Midbrain (tissue), 1 donor: ENCODE measurements at regions not wholly inside any gene's neighbourhood (a gene's known extent, or its start where the extent isn't known, plus 50 kb on each side); places are given as distances from the start of the nearest gene placed in this dataset.

ENCODE experiments used
- DNase-seq: peaks from one replicate; lab custom pipeline; 2025; lab: John Stamatoyannopoulos, UW

GRCh38 chr3:21801631-21802030 lies 50.6 kb upstream of the ZNF385D start:
- no peak for DNase-seq

- no peak for DNase-seq
Observed at GRCh38 chr3:21803604-21804003, 52.6 kb upstream of the ZNF385D start.

- DNase-seq: no peak
Observed at GRCh38 chr3:21804330-21804729, 53.3 kb upstream of the ZNF385D start.

- DNase-seq: no peak
Observed at GRCh38 chr3:21806733-21807132, 55.7 kb upstream of the ZNF385D start.

GRCh38 chr3:21825684-21826083 lies 74.7 kb upstream of the ZNF385D start:
- DNase-seq: no peak

GRCh38 chr3:21826416-21826815 lies 75.4 kb upstream of the ZNF385D start:
- DNase-seq: no peak

GRCh38 chr3:21830541-21830940 lies 79.5 kb upstream of the ZNF385D start:
- DNase-seq: no peak

- no peak for DNase-seq
Observed at GRCh38 chr3:21835264-21835663, 84.3 kb upstream of the ZNF385D start.

GRCh38 chr3:21836227-21836626 lies 85.2 kb upstream of the ZNF385D start:
- DNase-seq: no peak

GRCh38 chr3:21839176-21839575 lies 88.2 kb upstream of the ZNF385D start:
- DNase-seq: no peak

- no peak for DNase-seq
Observed at GRCh38 chr3:21839592-21839991, 88.6 kb upstream of the ZNF385D start.

GRCh38 chr3:21847005-21847404 lies 96.0 kb upstream of the ZNF385D start:
- no peak for DNase-seq

GRCh38 chr3:21859124-21860081 lies 108.4 kb upstream of the ZNF385D start:
- DNase-seq: no peak

GRCh38 chr3:21860082-21860475 lies 109.1 kb upstream of the ZNF385D start:
- no peak for DNase-seq

- DNase-seq: no peak
Observed at GRCh38 chr3:21860657-21861056, 109.6 kb upstream of the ZNF385D start.

GRCh38 chr3:21876782-21877181 lies 125.8 kb upstream of the ZNF385D start:
- no peak for DNase-seq

GRCh38 chr3:21877214-21877754 lies 126.3 kb upstream of the ZNF385D start:
- DNase-seq: no peak

GRCh38 chr3:21879184-21879886 lies 128.3 kb upstream of the ZNF385D start:
- no peak for DNase-seq

GRCh38 chr3:21888656-21889055 lies 137.6 kb upstream of the ZNF385D start:
- DNase-seq: no peak

GRCh38 chr3:21889166-21889565 lies 138.2 kb upstream of the ZNF385D start:
- DNase-seq: no peak

GRCh38 chr3:21892104-21892503 lies 141.1 kb upstream of the ZNF385D start:
- no peak for DNase-seq

GRCh38 chr3:21893242-21893641 lies 142.2 kb upstream of the ZNF385D start:
- DNase-seq: no peak
